ENCODE measurements at regions not wholly inside any gene's neighbourhood (a gene's known extent, or its start where the extent isn't known, plus 50 kb on each side); places are given as distances from the start of the nearest gene placed in this dataset.
A peak's percentile ranks its signal among the peaks of the same experiment; 100 is the strongest.

DNA sequence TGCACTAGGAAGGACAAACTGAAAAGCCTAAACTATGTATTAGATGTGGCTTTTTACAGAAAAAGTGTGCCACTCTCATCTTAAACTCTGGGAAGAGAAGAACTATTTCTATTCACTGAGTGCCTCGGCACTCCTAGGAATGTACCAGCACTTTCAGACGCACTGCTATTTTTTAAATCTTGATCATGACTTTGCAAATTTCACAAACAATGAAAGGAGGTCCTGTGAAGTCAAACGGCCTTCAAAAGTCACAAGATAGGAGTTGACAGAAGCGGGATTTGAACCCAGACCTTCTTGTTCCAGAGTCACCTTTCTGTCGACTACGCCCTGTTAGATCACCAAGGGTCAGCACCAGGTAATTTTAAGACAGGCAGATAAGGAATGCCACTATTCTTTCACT, 365.4 kb downstream of the VRK1 start:
- no TSS peak for BruUV-seq (replicated peaks)
- H2BK120ac ChIP-seq (ENCODE audit: low read depth, low read length), result no peak overlapping the region
- no peaks in the 10 kb centered on the region for H3K9me1 ChIP-seq (ENCODE audit: insufficient read depth, low read length)
- dilution Hi-C loops (cut with HindIII; ENCODE audit: low sequenced_read_pairs, unreplicated experiment), result no loop called here
- intact Hi-C loops (cut with micrococcal nuclease), result no loop called here
- H2BK20ac ChIP-seq (ENCODE audit: low read depth, low read length), result no peak overlapping the region
- H3K23ac ChIP-seq (ENCODE audit: low read depth, low read length), result no peak overlapping the region
- ChIA-PET POLR2A (ENCODE audit: unreplicated experiment) (no interaction called here), CTCF (no interaction called here)
- no peak overlapping the region for H3K27ac ChIP-seq (ENCODE audit: insufficient read depth, low read length)
- no peaks in the 10 kb centered on the region for H4K20me1 ChIP-seq (ENCODE audit: insufficient read depth, low read length)
- H3K4me1 ChIP-seq (ENCODE audit: control insufficient read depth, insufficient read depth, low read length), result no peaks in the 10 kb centered on the region
- H4K5ac ChIP-seq (ENCODE audit: low read depth, low read length), result no peak overlapping the region
- no peak for DNase-seq
- H3K79me1 ChIP-seq (ENCODE audit: low read depth in 1 of 2, low read length in 2 of 2), result no peaks in the 10 kb centered on the region
- H3K9ac ChIP-seq (ENCODE audit: low read depth, low read length), result no peak overlapping the region
- no peaks in the 10 kb centered on the region for H3K36me3 ChIP-seq (ENCODE audit: control insufficient read depth, insufficient read depth, low read length)
- peaks cover 33% of the 10 kb centered on the region for H3K9me3 ChIP-seq (ENCODE audit: control insufficient read depth, insufficient read depth, low read length)
- no peak for ATAC-seq (ENCODE audit: low read depth)
- no peak overlapping the region for H2AK9ac ChIP-seq (replicated peaks; ENCODE audit: low read depth, low read length, poor library complexity)
- no peak overlapping the region for H2BK5ac ChIP-seq (ENCODE audit: low read depth, low read length, poor library complexity, severe bottlenecking)
- H4K91ac ChIP-seq (ENCODE audit: insufficient read depth, low read depth, low read length), result no peak overlapping the region
- H2BK15ac ChIP-seq (ENCODE audit: low read depth, low read length), result no peak overlapping the region
- H2AK5ac ChIP-seq (ENCODE audit: low read depth, low read length), result no peak overlapping the region
- no peak overlapping the region for H3K4me2 ChIP-seq (ENCODE audit: low read depth, low read length)
- H2AFZ ChIP-seq (replicated peaks; ENCODE audit: low read length, poor library complexity), result no peak overlapping the region
- no peak overlapping the region for H3K4ac ChIP-seq (ENCODE audit: low read depth, low read length)
- H3K18ac ChIP-seq (ENCODE audit: low read depth, low read length), result no peak overlapping the region
- no peak overlapping the region for H3K56ac ChIP-seq (ENCODE audit: extremely low read depth, insufficient read depth, low read length)
- H3K4me3 ChIP-seq (ENCODE audit: insufficient read depth, low read depth, low read length), result no peak overlapping the region
- TF ChIP-seq NFE2L2 (IDR thresholded peaks at IDR 0.05; ENCODE audit: low read depth, low read length), result 0 out of 2 replicates have a peak, but pooled peaks have one; percentile 16
- TF ChIP-seq FOS (IDR thresholded peaks at IDR 0.05; ENCODE audit: low read depth, low read length), result no peak
- no CpG with 5 or more reads among the region's 6 CpGs for WGBS, 2 experiments (ENCODE audit: extremely low coverage in 2 of 2, insufficient read length in 1 of 2)
- in situ Hi-C loops (cut with MboI; ENCODE audit: low sequenced_read_pairs), result no loop called here
- H4K8ac ChIP-seq (ENCODE audit: low read depth in 2 of 2, low read length in 2 of 2), result no peak overlapping the region
- H3K14ac ChIP-seq (replicated peaks; ENCODE audit: low read depth, low read length), result no peak overlapping the region
- H3K27me3 ChIP-seq (ENCODE audit: control insufficient read depth, insufficient read depth, low read length), result no peaks in the 10 kb centered on the region

Measured in IMR-90 (cell line).